ENCODE measurements at regions not wholly inside any gene's neighbourhood (a gene's known extent, or its start where the extent isn't known, plus 50 kb on each side); places are given as distances from the start of the nearest gene placed in this dataset.

GRCh38 chr4:57446266-57446665, 336.1 kb upstream of the IGFBP7 start (continued):
- TF ChIP-seq ZNF687 (IDR thresholded peaks at IDR 0.05) (no peak), RELA (IDR thresholded peaks at IDR 0.05; ENCODE audit: borderline replicate concordance, partially characterized antibody) (no peak), RCOR1 (conservative IDR thresholded peaks at IDR 0.05; ENCODE audit: low read depth, low read length) (no peak)

- FAIRE-seq: no peak
- no peak for TF ChIP-seq PRDM15 (CRISPR knock-in tag; IDR thresholded peaks at IDR 0.05)
- TF ChIP-seq SMARCA5 (IDR thresholded peaks at IDR 0.05): no peak
- no peak for TF ChIP-seq TCF7 (IDR thresholded peaks at IDR 0.05; ENCODE audit: borderline replicate concordance)
- TF ChIP-seq SMAD1 (IDR thresholded peaks at IDR 0.05; ENCODE audit: low read depth, partially characterized antibody): no peak
- TF ChIP-seq CEBPZ (IDR thresholded peaks at IDR 0.05; ENCODE audit: low read depth, low read length): no peak
- no peak for TF ChIP-seq ZNF207 (IDR thresholded peaks at IDR 0.05; ENCODE audit: borderline replicate concordance)
- TF ChIP-seq POLR2AphosphoS2 (IDR thresholded peaks at IDR 0.05; ENCODE audit: low read depth, low read length): no peak
- no peak for TF ChIP-seq NRF1 (conservative IDR thresholded peaks at IDR 0.05; ENCODE audit: low read depth, low read length)
- no peak for TF ChIP-seq BCL11A (IDR thresholded peaks at IDR 0.05; ENCODE audit: low read depth, low read length)
- no peak for TF ChIP-seq TCF12 (IDR thresholded peaks at IDR 0.05; ENCODE audit: low read depth, low read length)
- TF ChIP-seq BACH1 (IDR thresholded peaks at IDR 0.05; ENCODE audit: borderline replicate concordance): no peak
These were observed 335.5 kb upstream of the IGFBP7 start for GRCh38 chr4:57445686-57446085.

More at GRCh38 chr4:57445686-57446085, 335.5 kb upstream of the IGFBP7 start:
- no peaks in the 10 kb centered on the region for H3K27me3 ChIP-seq (replicated peaks in 1 of 2; ENCODE audit: control insufficient read depth in 2 of 2, insufficient read depth in 2 of 2, low read length in 1 of 2)
- H3K9ac ChIP-seq (ENCODE audit: control insufficient read depth, insufficient read depth, low read length): no peak overlapping the region
- no peak overlapping the region for H3K4me3 ChIP-seq
- ChIA-PET RAD21 (ENCODE audit: unreplicated experiment) (no interaction called here), POLR2A (no interaction called here), CTCF (no interaction called here), SMC1A (ENCODE audit: uncharacterized antibody, unreplicated experiment) (no interaction called here)
- ATAC-seq: no peak
- no peak for DNase-seq (ENCODE audit: low read depth, low spot score)
- no peak overlapping the region for H3K27ac ChIP-seq (ENCODE audit: control insufficient read depth, insufficient read depth)
- H2AFZ ChIP-seq (ENCODE audit: control insufficient read depth, low read depth, low read length): no peak overlapping the region
- no peaks in the 10 kb centered on the region for H4K20me1 ChIP-seq (ENCODE audit: control insufficient read depth, insufficient read depth)
- in situ Hi-C loops (cut with MboI) (loop anchor here (25.0 kb wide), 1 partner anchor 1717 kb away; no protein-coding TSS in a partner anchor), intact Hi-C loops (cut with micrococcal nuclease; ENCODE audit: unreplicated experiment) (no loop called here)
- no peak overlapping the region for H3K4me2 ChIP-seq (ENCODE audit: control insufficient read depth, insufficient read depth)
- no peaks in the 10 kb centered on the region for H3K36me3 ChIP-seq (ENCODE audit: control insufficient read depth in 2 of 2, insufficient read depth in 2 of 2, low read length in 1 of 2)
- no peaks in the 10 kb centered on the region for H3K79me2 ChIP-seq (ENCODE audit: control insufficient read depth, insufficient read depth, low read length)
- BruUV-seq (replicated peaks): no TSS peak
- H3K9me3 ChIP-seq (replicated peaks; ENCODE audit: control insufficient read depth, insufficient read depth, low read length): no peaks in the 10 kb centered on the region
- no peaks in the 10 kb centered on the region for H3K4me1 ChIP-seq (ENCODE audit: control insufficient read depth, insufficient read depth, low read length)

Measured in GM12878 (cell line).